Mesodermal cell (in vitro differentiated cells): ENCODE measurements at regions not wholly inside any gene's neighbourhood (a gene's known extent, or its start where the extent isn't known, plus 50 kb on each side); places are given as distances from the start of the nearest gene placed in this dataset.

ENCODE experiments used
- H3K27ac ChIP-seq: 2 replicates; pipeline ENCODE4 v1.7.0; 2013; ENCODE audit warnings: mild to moderate bottlenecking, low read depth, low read length, moderate library complexity; ENCODE audit not compliant: severe bottlenecking
- H3K36me3 ChIP-seq: 2 replicates; pipeline ENCODE4 v1.7.1; 2013; ENCODE audit warnings: mild to moderate bottlenecking, low read length, moderate library complexity; ENCODE audit not compliant: control insufficient read depth, insufficient read depth
- H3K4me1 ChIP-seq: one replicate; pipeline ENCODE4 v1.7.1; 2013; ENCODE audit warnings: mild to moderate bottlenecking, low read length; ENCODE audit not compliant: insufficient read depth, control insufficient read depth, poor library complexity, severe bottlenecking
- H3K4me3 ChIP-seq: 2 replicates; pipeline ENCODE4 v1.7.0; 2013; ENCODE audit warnings: low read length, control low read depth, mild to moderate bottlenecking; ENCODE audit not compliant: insufficient read depth, poor library complexity, severe bottlenecking; ENCODE audit errors: extremely low read depth
- H3K9me3 ChIP-seq: 2 replicates; pipeline ENCODE4 v1.7.1; 2013; ENCODE audit warnings: mild to moderate bottlenecking, low read length, moderate library complexity; ENCODE audit not compliant: control insufficient read depth
- WGBS, 2 experiments: methylation state at CpG; one replicate each; pipeline ENCODE4 v1.1.5; 2013; ENCODE audit warnings: missing lambda C conversion rate in 2 of 2; ENCODE audit not compliant: insufficient coverage in 2 of 2; 5-methylcytosine and 5-hydroxymethylcytosine counted together

- Histone ChIP-seq H3K36me3 (no peaks in the 10 kb centered on the region), H3K9me3 (no peaks in the 10 kb centered on the region), H3K4me1 (no peaks in the 10 kb centered on the region), H3K27ac (no peak overlapping the region), H3K4me3 (no peak overlapping the region)
- 78 to 86% methylated on average over 1 of the region's 3 CpGs for WGBS, 2 experiments
These were observed 1333.7 kb upstream of the WWC1 start for GRCh38 chr5:166957782-166958181.

- WGBS, 2 experiments, result 100% methylated on average over 1 of the region's 1 CpG; no CpG with 5 or more reads in 1 of the 2 experiments
- no peaks in the 10 kb centered on the region for H3K9me3 ChIP-seq
- no peaks in the 10 kb centered on the region for H3K36me3 ChIP-seq
- no peak overlapping the region for H3K27ac ChIP-seq
- no peak overlapping the region for H3K4me3 ChIP-seq
- H3K4me1 ChIP-seq, result no peaks in the 10 kb centered on the region
These were observed 1331.7 kb upstream of the WWC1 start for GRCh38 chr5:166959766-166960165.

GRCh38 chr5:166961028-166961427 lies 1330.4 kb upstream of the WWC1 start:
- 80% methylated on average over 1 of the region's 5 CpGs; no CpG with 5 or more reads in 1 of the 2 experiments for WGBS, 2 experiments
- H3K27ac ChIP-seq, result no peak overlapping the region
- H3K4me1 ChIP-seq, result no peaks in the 10 kb centered on the region
- no peaks in the 10 kb centered on the region for H3K9me3 ChIP-seq
- H3K4me3 ChIP-seq, result no peak overlapping the region
- H3K36me3 ChIP-seq, result no peaks in the 10 kb centered on the region

GRCh38 chr5:166961913-166962312 lies 1329.5 kb upstream of the WWC1 start:
- H3K4me3 ChIP-seq, result no peak overlapping the region
- peak overlapping the region; percentile 26 for H3K27ac ChIP-seq
- WGBS, 2 experiments, result 100% methylated on average over 2 of the region's 4 CpGs
- no peaks in the 10 kb centered on the region for H3K36me3 ChIP-seq
- H3K4me1 ChIP-seq, result no peaks in the 10 kb centered on the region
- H3K9me3 ChIP-seq, result no peaks in the 10 kb centered on the region

GRCh38 chr5:166962461-166962860 lies 1329.0 kb upstream of the WWC1 start:
- H3K27ac ChIP-seq, result peak overlapping the region; percentile 26
- H3K9me3 ChIP-seq, result no peaks in the 10 kb centered on the region
- no peak overlapping the region for H3K4me3 ChIP-seq
- H3K36me3 ChIP-seq, result no peaks in the 10 kb centered on the region
- 55 to 74% methylated on average over 7 of the region's 8 CpGs for WGBS, 2 experiments
- no peaks in the 10 kb centered on the region for H3K4me1 ChIP-seq

- no peak overlapping the region for H3K27ac ChIP-seq
- 100% methylated on average over 1 of the region's 5 CpGs for WGBS, 2 experiments
These were observed 1327.8 kb upstream of the WWC1 start for GRCh38 chr5:166963596-166963995.

GRCh38 chr5:166977911-166978422 lies 1313.5 kb upstream of the WWC1 start:
- WGBS, 2 experiments, result 46 to 57% methylated on average over 4 to 6 of the region's 7 CpGs
- H3K36me3 ChIP-seq, result no peaks in the 10 kb centered on the region
- H3K27ac ChIP-seq, result no peak overlapping the region
- peak overlapping the region; percentile 51 for H3K4me3 ChIP-seq
- no peaks in the 10 kb centered on the region for H3K9me3 ChIP-seq
- H3K4me1 ChIP-seq, result no peaks in the 10 kb centered on the region

More at GRCh38 chr5:166963596-166963995, 1327.8 kb upstream of the WWC1 start:
- no peak overlapping the region for H3K4me3 ChIP-seq
- H3K9me3 ChIP-seq, result no peaks in the 10 kb centered on the region
- no peaks in the 10 kb centered on the region for H3K36me3 ChIP-seq
- no peaks in the 10 kb centered on the region for H3K4me1 ChIP-seq

GRCh38 chr5:166979307-166979895 lies 1312.0 kb upstream of the WWC1 start:
- no peak overlapping the region for H3K27ac ChIP-seq

GRCh38 chr5:166980666-166981065 lies 1310.8 kb upstream of the WWC1 start:
- Histone ChIP-seq H3K4me1 (no peaks in the 10 kb centered on the region), H3K4me3 (no peak overlapping the region), H3K36me3 (no peaks in the 10 kb centered on the region), H3K27ac (no peak overlapping the region), H3K9me3 (no peaks in the 10 kb centered on the region)
- WGBS, 2 experiments, result no CpG with 5 or more reads among the region's 1 CpG

More at GRCh38 chr5:166979307-166979895, 1312.0 kb upstream of the WWC1 start:
- Histone ChIP-seq H3K9me3 (no peaks in the 10 kb centered on the region), H3K4me3 (peak overlapping the region; percentile 51), H3K4me1 (no peaks in the 10 kb centered on the region), H3K36me3 (no peaks in the 10 kb centered on the region)
- 0 to 5% methylated on average over 3 to 7 of the region's 13 CpGs for WGBS, 2 experiments

GRCh38 chr5:166982226-166982625 lies 1309.2 kb upstream of the WWC1 start:
- H3K36me3 ChIP-seq, result no peaks in the 10 kb centered on the region
- no peak overlapping the region for H3K27ac ChIP-seq
- H3K9me3 ChIP-seq, result no peaks in the 10 kb centered on the region
- H3K4me3 ChIP-seq, result no peak overlapping the region
- no peaks in the 10 kb centered on the region for H3K4me1 ChIP-seq

- Histone ChIP-seq H3K4me1 (peaks cover 4% of the 10 kb centered on the region), H3K9me3 (no peaks in the 10 kb centered on the region), H3K4me3 (no peak overlapping the region), H3K36me3 (no peaks in the 10 kb centered on the region), H3K27ac (no peak overlapping the region)
- no CpG with 5 or more reads among the region's 1 CpG for WGBS, 2 experiments
These were observed 1299.8 kb upstream of the WWC1 start for GRCh38 chr5:166991601-166992000.
